PFSK-1 (cell line): ENCODE measurements at regions not wholly inside any gene's neighbourhood (a gene's known extent, or its start where the extent isn't known, plus 50 kb on each side); places are given as distances from the start of the nearest gene placed in this dataset.

Experiments
- FOXP2 ChIP-seq: optimal IDR thresholded peaks from 2 replicates; pipeline ENCODE3; 2011; ENCODE audit warnings: borderline replicate concordance, control low read depth, inconsistent platforms; ENCODE audit not compliant: insufficient read depth; ENCODE audit errors: extremely low read length, extremely low read depth
- POLR2AphosphoS5 ChIP-seq: IDR thresholded peaks from 2 replicates; pipeline ENCODE4 v1.6.1; 2012; ENCODE audit warnings: low read depth, mild to moderate bottlenecking, control low read depth, low read length, moderate library complexity
- SIN3A ChIP-seq: IDR thresholded peaks from 2 replicates; pipeline ENCODE4 v1.6.1; 2012; ENCODE audit warnings: mild to moderate bottlenecking, low read length, moderate library complexity, borderline replicate concordance; ENCODE audit not compliant: insufficient read depth
- TAF1 ChIP-seq: IDR thresholded peaks from 2 replicates; pipeline ENCODE4 v1.6.1; 2012; ENCODE audit warnings: low read length, control low read depth, borderline replicate concordance; ENCODE audit not compliant: insufficient read depth
- TF ChIP-seq, protein P1 (sequence below), 2 experiments: IDR thresholded peaks; 2 replicates each; pipeline versions ENCODE4 v1.6.1 to v1.8.0; 2011 to 2012; ENCODE audit warnings: low read depth in 2 of 2, low read length in 2 of 2, control low read depth in 1 of 2, inconsistent platforms in 1 of 2, mild to moderate bottlenecking in 1 of 2, moderate library complexity in 1 of 2; ENCODE audit not compliant: insufficient read depth in 1 of 2

DNA sequence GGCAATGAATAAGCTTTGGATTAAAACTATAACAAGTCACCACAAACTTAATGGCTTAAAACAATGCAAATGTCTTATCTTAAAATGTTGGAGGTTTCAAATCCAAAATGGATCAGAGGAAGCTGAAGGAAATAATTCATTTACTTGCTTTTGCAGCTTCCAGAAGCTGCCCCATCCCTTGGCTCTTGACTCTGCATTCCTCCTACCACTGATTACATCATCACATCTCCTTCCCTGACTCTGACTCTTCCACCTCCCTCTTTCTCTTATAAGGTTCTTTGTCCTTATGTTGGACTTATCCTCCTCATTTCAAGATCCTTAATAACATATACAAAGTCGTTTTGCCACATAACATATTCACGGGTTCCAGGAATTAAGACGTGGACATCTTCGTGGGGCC is 982.8 kb upstream of the ROBO1 start:
- no peak for TF ChIP-seq POLR2AphosphoS5
- TF ChIP-seq, protein P1, sequence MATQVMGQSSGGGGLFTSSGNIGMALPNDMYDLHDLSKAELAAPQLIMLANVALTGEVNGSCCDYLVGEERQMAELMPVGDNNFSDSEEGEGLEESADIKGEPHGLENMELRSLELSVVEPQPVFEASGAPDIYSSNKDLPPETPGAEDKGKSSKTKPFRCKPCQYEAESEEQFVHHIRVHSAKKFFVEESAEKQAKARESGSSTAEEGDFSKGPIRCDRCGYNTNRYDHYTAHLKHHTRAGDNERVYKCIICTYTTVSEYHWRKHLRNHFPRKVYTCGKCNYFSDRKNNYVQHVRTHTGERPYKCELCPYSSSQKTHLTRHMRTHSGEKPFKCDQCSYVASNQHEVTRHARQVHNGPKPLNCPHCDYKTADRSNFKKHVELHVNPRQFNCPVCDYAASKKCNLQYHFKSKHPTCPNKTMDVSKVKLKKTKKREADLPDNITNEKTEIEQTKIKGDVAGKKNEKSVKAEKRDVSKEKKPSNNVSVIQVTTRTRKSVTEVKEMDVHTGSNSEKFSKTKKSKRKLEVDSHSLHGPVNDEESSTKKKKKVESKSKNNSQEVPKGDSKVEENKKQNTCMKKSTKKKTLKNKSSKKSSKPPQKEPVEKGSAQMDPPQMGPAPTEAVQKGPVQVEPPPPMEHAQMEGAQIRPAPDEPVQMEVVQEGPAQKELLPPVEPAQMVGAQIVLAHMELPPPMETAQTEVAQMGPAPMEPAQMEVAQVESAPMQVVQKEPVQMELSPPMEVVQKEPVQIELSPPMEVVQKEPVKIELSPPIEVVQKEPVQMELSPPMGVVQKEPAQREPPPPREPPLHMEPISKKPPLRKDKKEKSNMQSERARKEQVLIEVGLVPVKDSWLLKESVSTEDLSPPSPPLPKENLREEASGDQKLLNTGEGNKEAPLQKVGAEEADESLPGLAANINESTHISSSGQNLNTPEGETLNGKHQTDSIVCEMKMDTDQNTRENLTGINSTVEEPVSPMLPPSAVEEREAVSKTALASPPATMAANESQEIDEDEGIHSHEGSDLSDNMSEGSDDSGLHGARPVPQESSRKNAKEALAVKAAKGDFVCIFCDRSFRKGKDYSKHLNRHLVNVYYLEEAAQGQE (IDR thresholded peaks at IDR 0.05; ENCODE audit: insufficient read depth in 1 of 2, low read depth in 2 of 2, low read length in 2 of 2), result no peak
- no peak for TF ChIP-seq TAF1
- TF ChIP-seq FOXP2, result no peak
- TF ChIP-seq SIN3A, result no peak
